ENCODE measurements at regions not wholly inside any gene's neighbourhood (a gene's known extent, or its start where the extent isn't known, plus 50 kb on each side); places are given as distances from the start of the nearest gene placed in this dataset.

DNA sequence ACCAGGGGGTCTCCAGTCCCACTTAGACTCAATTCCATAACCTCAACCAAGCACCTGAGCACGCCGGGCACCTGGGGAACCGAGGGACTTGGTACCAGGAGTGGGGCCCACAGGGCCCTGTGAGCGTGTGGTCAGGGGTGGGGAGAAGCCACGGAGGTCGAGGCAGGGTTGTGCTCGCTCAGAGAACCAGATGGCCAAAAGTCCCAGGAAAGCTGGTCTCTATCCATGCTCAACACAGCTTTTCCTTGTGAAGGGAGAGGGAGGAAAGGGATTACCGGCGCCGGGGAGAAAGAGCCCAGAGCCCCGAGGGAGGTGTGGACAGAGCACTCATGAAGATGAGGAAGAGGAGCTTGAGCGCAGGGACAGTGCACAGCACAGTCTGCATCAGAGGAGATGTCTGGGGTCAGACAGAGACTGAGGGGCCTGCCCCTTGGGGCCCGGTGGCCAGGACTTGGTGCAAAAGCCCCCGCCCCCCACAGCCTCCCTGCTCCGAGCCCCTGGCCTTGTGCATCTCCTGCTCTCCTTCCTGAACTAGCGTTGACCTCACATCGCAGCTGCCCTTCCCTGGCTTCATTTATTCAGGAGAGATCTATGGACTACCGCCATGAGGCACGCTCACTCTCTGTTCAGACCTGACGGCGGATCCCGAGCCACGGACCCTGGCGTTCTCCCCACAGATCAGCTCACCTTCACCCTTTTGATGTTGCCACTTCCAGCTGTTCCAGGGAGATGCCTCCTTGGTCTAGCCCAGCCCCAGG is 355.4 kb upstream of the TNRC6C start:
- Histone ChIP-seq H3K4me3 (ENCODE audit: low read length) (no peak overlapping the region), H3K27ac (ENCODE audit: low read length) (no peak overlapping the region), H3K27me3 (ENCODE audit: control insufficient read depth, insufficient read depth, low read length) (no peaks in the 10 kb centered on the region), H3K9me3 (ENCODE audit: control insufficient read depth, insufficient read depth, low read length) (no peaks in the 10 kb centered on the region), H3K4me1 (ENCODE audit: control insufficient read depth, insufficient read depth, low read length) (no peaks in the 10 kb centered on the region), H3K36me3 (ENCODE audit: control insufficient read depth, insufficient read depth, low read length) (no peaks in the 10 kb centered on the region)
- no CpG with 5 or more reads among the region's 24 CpGs for WGBS (ENCODE audit: insufficient coverage, insufficient read length)
- no peak for DNase-seq (ENCODE audit: low read depth, low spot score)

- H3K4me1 ChIP-seq (ENCODE audit: control insufficient read depth, insufficient read depth, low read length): no peaks in the 10 kb centered on the region
- no CpG with 5 or more reads among the region's 15 CpGs for WGBS (ENCODE audit: insufficient coverage, insufficient read length)
- no peak overlapping the region for H3K4me3 ChIP-seq (ENCODE audit: low read length)
- H3K27me3 ChIP-seq (ENCODE audit: control insufficient read depth, insufficient read depth, low read length): no peaks in the 10 kb centered on the region
- no peak overlapping the region for H3K27ac ChIP-seq (ENCODE audit: low read length)
- no peaks in the 10 kb centered on the region for H3K9me3 ChIP-seq (ENCODE audit: control insufficient read depth, insufficient read depth, low read length)
- DNase-seq (ENCODE audit: low read depth, low spot score): no peak
- no peaks in the 10 kb centered on the region for H3K36me3 ChIP-seq (ENCODE audit: control insufficient read depth, insufficient read depth, low read length)
Observed at GRCh38 chr17:77604301-77604972, 354.1 kb upstream of the TNRC6C start.

- no peak for DNase-seq (ENCODE audit: low read depth, low spot score)
- H3K9me3 ChIP-seq (ENCODE audit: control insufficient read depth, insufficient read depth, low read length): no peaks in the 10 kb centered on the region
- no CpG with 5 or more reads among the region's 3 CpGs for WGBS (ENCODE audit: insufficient coverage, insufficient read length)
- H3K4me3 ChIP-seq (ENCODE audit: low read length): no peak overlapping the region
- no peaks in the 10 kb centered on the region for H3K36me3 ChIP-seq (ENCODE audit: control insufficient read depth, insufficient read depth, low read length)
- no peaks in the 10 kb centered on the region for H3K27me3 ChIP-seq (ENCODE audit: control insufficient read depth, insufficient read depth, low read length)
- no peak overlapping the region for H3K27ac ChIP-seq (ENCODE audit: low read length)
- no peaks in the 10 kb centered on the region for H3K4me1 ChIP-seq (ENCODE audit: control insufficient read depth, insufficient read depth, low read length)
Observed at GRCh38 chr17:77604973-77605313, 353.6 kb upstream of the TNRC6C start.

- Histone ChIP-seq H3K27ac (ENCODE audit: low read length) (no peak overlapping the region), H3K9me3 (ENCODE audit: control insufficient read depth, insufficient read depth, low read length) (no peaks in the 10 kb centered on the region), H3K27me3 (ENCODE audit: control insufficient read depth, insufficient read depth, low read length) (no peaks in the 10 kb centered on the region), H3K36me3 (ENCODE audit: control insufficient read depth, insufficient read depth, low read length) (no peaks in the 10 kb centered on the region), H3K4me3 (ENCODE audit: low read length) (no peak overlapping the region), H3K4me1 (ENCODE audit: control insufficient read depth, insufficient read depth, low read length) (no peaks in the 10 kb centered on the region)
- DNase-seq (ENCODE audit: low read depth, low spot score): no peak
- no CpG with 5 or more reads among the region's 12 CpGs for WGBS (ENCODE audit: insufficient coverage, insufficient read length)
Observed at GRCh38 chr17:77606146-77606864, 352.2 kb upstream of the TNRC6C start.

GRCh38 chr17:77606865-77607210 is 351.7 kb upstream of the TNRC6C start:
- WGBS (ENCODE audit: insufficient coverage, insufficient read length): no CpG with 5 or more reads among the region's 6 CpGs
- H3K36me3 ChIP-seq (ENCODE audit: control insufficient read depth, insufficient read depth, low read length): no peaks in the 10 kb centered on the region
- no peak overlapping the region for H3K27ac ChIP-seq (ENCODE audit: low read length)
- H3K27me3 ChIP-seq (ENCODE audit: control insufficient read depth, insufficient read depth, low read length): no peaks in the 10 kb centered on the region
- no peak for DNase-seq (ENCODE audit: low read depth, low spot score)
- H3K4me3 ChIP-seq (ENCODE audit: low read length): no peak overlapping the region
- no peaks in the 10 kb centered on the region for H3K9me3 ChIP-seq (ENCODE audit: control insufficient read depth, insufficient read depth, low read length)
- H3K4me1 ChIP-seq (ENCODE audit: control insufficient read depth, insufficient read depth, low read length): no peaks in the 10 kb centered on the region

- Histone ChIP-seq H3K36me3 (ENCODE audit: control insufficient read depth, insufficient read depth, low read length) (no peaks in the 10 kb centered on the region), H3K27me3 (ENCODE audit: control insufficient read depth, insufficient read depth, low read length) (no peaks in the 10 kb centered on the region)
- no CpG with 5 or more reads among the region's 8 CpGs for WGBS (ENCODE audit: insufficient coverage, insufficient read length)
Observed at GRCh38 chr17:77607606-77608005, 350.9 kb upstream of the TNRC6C start.

GRCh38 chr17:77608431-77608830 is 350.1 kb upstream of the TNRC6C start:
- no peaks in the 10 kb centered on the region for H3K27me3 ChIP-seq (ENCODE audit: control insufficient read depth, insufficient read depth, low read length)
- H3K27ac ChIP-seq (ENCODE audit: low read length): no peak overlapping the region
- WGBS (ENCODE audit: insufficient coverage, insufficient read length): 100% methylated on average over 3 of the region's 10 CpGs
- DNase-seq (ENCODE audit: low read depth, low spot score): no peak
- H3K9me3 ChIP-seq (ENCODE audit: control insufficient read depth, insufficient read depth, low read length): no peaks in the 10 kb centered on the region
- H3K4me1 ChIP-seq (ENCODE audit: control insufficient read depth, insufficient read depth, low read length): no peaks in the 10 kb centered on the region
- H3K4me3 ChIP-seq (ENCODE audit: low read length): no peak overlapping the region
- H3K36me3 ChIP-seq (ENCODE audit: control insufficient read depth, insufficient read depth, low read length): no peaks in the 10 kb centered on the region

More at GRCh38 chr17:77607606-77608005, 350.9 kb upstream of the TNRC6C start:
- Histone ChIP-seq H3K27ac (ENCODE audit: low read length) (no peak overlapping the region), H3K9me3 (ENCODE audit: control insufficient read depth, insufficient read depth, low read length) (no peaks in the 10 kb centered on the region), H3K4me1 (ENCODE audit: control insufficient read depth, insufficient read depth, low read length) (no peaks in the 10 kb centered on the region), H3K4me3 (ENCODE audit: low read length) (no peak overlapping the region)
- no peak for DNase-seq (ENCODE audit: low read depth, low spot score)

- no CpG with 5 or more reads among the region's 26 CpGs for WGBS (ENCODE audit: insufficient coverage, insufficient read length)
- no peak overlapping the region for H3K27ac ChIP-seq (ENCODE audit: low read length)
- no peak overlapping the region for H3K4me3 ChIP-seq (ENCODE audit: low read length)
Observed at GRCh38 chr17:77609553-77610517, 348.7 kb upstream of the TNRC6C start.

GRCh38 chr17:77610518-77610893 is 348.0 kb upstream of the TNRC6C start:
- no peaks in the 10 kb centered on the region for H3K9me3 ChIP-seq (ENCODE audit: control insufficient read depth, insufficient read depth, low read length)
- no CpG with 5 or more reads among the region's 5 CpGs for WGBS (ENCODE audit: insufficient coverage, insufficient read length)
- no peaks in the 10 kb centered on the region for H3K27me3 ChIP-seq (ENCODE audit: control insufficient read depth, insufficient read depth, low read length)
- H3K27ac ChIP-seq (ENCODE audit: low read length): no peak overlapping the region
- H3K4me3 ChIP-seq (ENCODE audit: low read length): no peak overlapping the region
- no peak for DNase-seq (ENCODE audit: low read depth, low spot score)
- H3K4me1 ChIP-seq (ENCODE audit: control insufficient read depth, insufficient read depth, low read length): no peaks in the 10 kb centered on the region
- H3K36me3 ChIP-seq (ENCODE audit: control insufficient read depth, insufficient read depth, low read length): no peaks in the 10 kb centered on the region

More at GRCh38 chr17:77609553-77610517, 348.7 kb upstream of the TNRC6C start:
- no peaks in the 10 kb centered on the region for H3K9me3 ChIP-seq (ENCODE audit: control insufficient read depth, insufficient read depth, low read length)
- no peaks in the 10 kb centered on the region for H3K27me3 ChIP-seq (ENCODE audit: control insufficient read depth, insufficient read depth, low read length)
- DNase-seq (ENCODE audit: low read depth, low spot score): no peak
- H3K36me3 ChIP-seq (ENCODE audit: control insufficient read depth, insufficient read depth, low read length): no peaks in the 10 kb centered on the region
- H3K4me1 ChIP-seq (ENCODE audit: control insufficient read depth, insufficient read depth, low read length): no peaks in the 10 kb centered on the region

DNA sequence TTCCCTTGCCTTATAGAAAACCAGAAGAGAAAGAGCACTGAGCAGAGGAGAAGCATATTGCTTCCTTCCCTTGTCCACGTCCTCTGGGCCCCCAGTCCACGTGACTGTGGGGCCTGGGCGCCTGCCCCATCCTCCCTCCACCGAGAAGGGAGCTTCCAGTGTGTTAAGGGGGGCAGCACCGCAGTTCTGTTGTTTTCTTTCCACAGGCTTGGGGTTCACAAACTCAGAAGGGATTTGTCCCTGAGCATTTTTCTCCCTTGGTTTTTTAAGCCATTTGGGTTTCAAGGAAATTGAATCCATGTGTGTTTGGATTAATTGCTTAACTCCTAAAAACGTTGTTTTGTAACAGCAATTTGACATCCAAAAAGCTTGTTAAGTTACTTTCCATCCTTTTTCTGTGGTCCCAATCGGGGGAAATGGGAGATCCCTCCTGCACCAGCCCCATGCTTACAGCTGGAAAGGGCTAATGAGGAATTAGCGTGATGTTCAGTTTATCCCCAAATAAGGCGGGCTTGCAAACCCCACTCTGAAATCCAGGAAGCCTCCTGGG is 347.5 kb upstream of the TNRC6C start:
- no CpG with 5 or more reads among the region's 9 CpGs for WGBS (ENCODE audit: insufficient coverage, insufficient read length)
- H3K36me3 ChIP-seq (ENCODE audit: control insufficient read depth, insufficient read depth, low read length): no peaks in the 10 kb centered on the region
- H3K27me3 ChIP-seq (ENCODE audit: control insufficient read depth, insufficient read depth, low read length): no peaks in the 10 kb centered on the region
- no peaks in the 10 kb centered on the region for H3K9me3 ChIP-seq (ENCODE audit: control insufficient read depth, insufficient read depth, low read length)
- H3K4me1 ChIP-seq (ENCODE audit: control insufficient read depth, insufficient read depth, low read length): no peaks in the 10 kb centered on the region
- no peak overlapping the region for H3K27ac ChIP-seq (ENCODE audit: low read length)
- DNase-seq (ENCODE audit: low read depth, low spot score): no peak
- H3K4me3 ChIP-seq (ENCODE audit: low read length): no peak overlapping the region

Measured in iPS DF 6.9 (cell line).